LNCAP (cell line): ENCODE measurements at regions not wholly inside any gene's neighbourhood (a gene's known extent, or its start where the extent isn't known, plus 50 kb on each side); places are given as distances from the start of the nearest gene placed in this dataset.
A peak's percentile ranks its signal among the peaks of the same experiment; 100 is the strongest.

ENCODE experiments used
- TF ChIP-seq, protein P1 (sequence below): fragments of 450-650 bp; IDR thresholded peaks from 2 replicates; pipeline ENCODE4 v1.5.1; 2017; ENCODE audit warnings: mild to moderate bottlenecking

DNA sequence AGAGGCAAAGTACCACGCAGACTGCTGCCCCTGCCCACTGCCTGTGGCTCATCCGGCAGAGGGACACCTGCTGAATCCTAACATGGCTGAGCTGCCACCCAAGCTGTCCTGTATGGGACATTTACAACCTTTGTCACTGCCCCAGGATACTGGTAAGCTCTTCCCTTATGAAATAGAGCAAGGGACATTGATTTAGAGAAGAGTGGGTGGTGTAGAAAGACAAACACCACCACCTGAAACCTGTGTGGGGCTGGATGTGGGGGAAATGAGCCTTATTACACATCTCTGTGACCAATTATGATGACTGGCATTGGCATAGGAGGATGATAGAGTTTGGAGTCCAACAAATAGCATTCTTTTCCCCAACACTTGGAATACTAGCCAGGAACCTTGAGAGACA lies 81.2 kb upstream of the GZMB start:
- TF ChIP-seq, protein P1, sequence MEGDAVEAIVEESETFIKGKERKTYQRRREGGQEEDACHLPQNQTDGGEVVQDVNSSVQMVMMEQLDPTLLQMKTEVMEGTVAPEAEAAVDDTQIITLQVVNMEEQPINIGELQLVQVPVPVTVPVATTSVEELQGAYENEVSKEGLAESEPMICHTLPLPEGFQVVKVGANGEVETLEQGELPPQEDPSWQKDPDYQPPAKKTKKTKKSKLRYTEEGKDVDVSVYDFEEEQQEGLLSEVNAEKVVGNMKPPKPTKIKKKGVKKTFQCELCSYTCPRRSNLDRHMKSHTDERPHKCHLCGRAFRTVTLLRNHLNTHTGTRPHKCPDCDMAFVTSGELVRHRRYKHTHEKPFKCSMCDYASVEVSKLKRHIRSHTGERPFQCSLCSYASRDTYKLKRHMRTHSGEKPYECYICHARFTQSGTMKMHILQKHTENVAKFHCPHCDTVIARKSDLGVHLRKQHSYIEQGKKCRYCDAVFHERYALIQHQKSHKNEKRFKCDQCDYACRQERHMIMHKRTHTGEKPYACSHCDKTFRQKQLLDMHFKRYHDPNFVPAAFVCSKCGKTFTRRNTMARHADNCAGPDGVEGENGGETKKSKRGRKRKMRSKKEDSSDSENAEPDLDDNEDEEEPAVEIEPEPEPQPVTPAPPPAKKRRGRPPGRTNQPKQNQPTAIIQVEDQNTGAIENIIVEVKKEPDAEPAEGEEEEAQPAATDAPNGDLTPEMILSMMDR: no peak

DNA sequence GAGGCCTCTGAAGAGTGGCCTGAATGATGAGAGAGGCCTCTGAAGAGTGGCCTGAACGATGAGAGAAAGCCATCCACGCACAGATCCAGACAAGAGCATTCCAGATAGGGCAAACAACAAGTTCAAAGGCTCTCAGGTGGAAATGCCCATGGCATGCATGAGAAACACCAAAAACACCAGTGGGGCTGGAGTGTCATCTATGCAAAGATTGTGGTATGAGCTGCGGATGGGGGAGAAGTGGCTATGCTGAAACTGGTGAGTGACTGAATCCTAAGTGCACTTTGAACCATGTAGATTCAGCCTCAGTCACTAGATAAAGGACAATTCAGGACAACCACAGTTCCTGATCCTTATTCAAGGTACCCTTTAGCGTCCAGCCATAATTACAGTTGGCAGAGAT lies 79.4 kb upstream of the GZMB start:
- TF ChIP-seq, protein P1: no peak

DNA sequence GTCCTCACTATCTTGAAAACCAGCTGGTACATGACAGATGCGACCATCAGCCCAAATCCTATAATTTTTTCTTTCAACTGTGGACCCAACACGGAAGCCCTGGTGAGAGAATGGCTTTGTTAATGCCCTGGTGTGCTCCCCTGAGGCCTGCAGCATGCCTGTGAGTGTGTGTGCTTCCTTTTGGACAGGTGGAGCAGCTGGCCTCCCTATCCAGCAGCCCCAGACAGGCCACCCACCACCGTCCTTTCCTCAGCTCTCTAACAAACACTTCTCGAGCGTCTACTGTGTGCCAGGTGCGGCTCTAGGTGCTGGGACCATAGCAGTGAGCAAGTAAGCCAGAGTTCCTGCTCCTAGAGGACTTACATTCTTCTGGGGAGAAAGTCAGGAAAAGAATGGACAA lies 78.9 kb upstream of the GZMB start:
- TF ChIP-seq, protein P1: no peak

GRCh38 chr14:24712374-24712773 lies 78.4 kb upstream of the GZMB start:
- TF ChIP-seq, protein P1: no peak

DNA sequence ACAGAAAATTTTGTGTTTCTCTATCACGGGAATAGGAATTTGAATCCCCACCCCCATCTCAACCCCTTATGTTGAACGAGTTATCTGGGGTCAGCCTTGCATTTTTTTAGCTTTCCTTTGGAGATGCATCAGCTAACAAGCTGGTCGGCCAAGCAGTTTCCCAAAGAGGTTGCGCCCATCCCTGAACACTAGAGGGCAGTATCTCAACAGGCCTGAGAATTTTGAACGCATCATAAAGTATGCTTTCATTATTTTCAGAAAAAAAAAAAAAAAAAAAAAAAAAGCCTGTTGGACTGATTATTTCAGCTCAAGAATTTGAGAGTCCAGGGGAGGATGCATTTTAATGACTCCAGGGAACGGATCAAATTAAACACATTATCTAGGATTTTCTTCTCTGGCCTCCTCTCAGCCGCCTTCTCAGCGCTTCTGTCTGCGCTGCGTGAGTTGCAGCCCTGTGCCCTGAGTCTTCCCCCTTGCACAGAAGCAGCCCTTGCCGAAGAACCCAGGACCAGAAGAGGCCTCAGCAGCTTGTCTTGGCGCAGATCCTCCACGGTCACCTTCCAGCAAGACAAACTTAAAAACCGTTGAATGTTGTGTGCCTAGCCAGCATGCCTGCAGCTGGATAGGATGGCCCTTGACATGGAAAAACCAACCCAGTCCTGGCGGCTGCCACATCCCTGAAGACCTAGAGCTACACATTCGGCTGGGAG lies 76.6 kb upstream of the GZMB start:
- TF ChIP-seq, protein P1: peak; percentile 86

GRCh38 chr14:24708684-24709083 lies 74.7 kb upstream of the GZMB start:
- TF ChIP-seq, protein P1: no peak

- TF ChIP-seq, protein P1: no peak
Measured at GRCh38 chr14:24706351-24706750, 72.4 kb upstream of the GZMB start.

GRCh38 chr14:24705840-24706239 lies 71.8 kb upstream of the GZMB start:
- TF ChIP-seq, protein P1: no peak
